H9 (cell line): ENCODE measurements at regions not wholly inside any gene's neighbourhood (a gene's known extent, or its start where the extent isn't known, plus 50 kb on each side); places are given as distances from the start of the nearest gene placed in this dataset.

Experiments used
- DNase-seq: peaks from one replicate; pipeline ENCODE4 v3.0.0-alpha.2; 2017
- H2AFZ ChIP-seq: one replicate; pipeline ENCODE4 v1.6.1; 2013; ENCODE audit warnings: mild to moderate bottlenecking, low read length, control low read depth, moderate library complexity
- H2AK5ac ChIP-seq: 2 replicates; pipeline ENCODE4 v1.6.1; 2013; ENCODE audit warnings: low read length, control low read depth, mixed read lengths; ENCODE audit not compliant: insufficient read length
- H2BK120ac ChIP-seq: one replicate; pipeline ENCODE4 v1.6.1; 2013; ENCODE audit warnings: low read depth, mild to moderate bottlenecking, low read length, control low read depth, inconsistent platforms; ENCODE audit not compliant: poor library complexity, severe bottlenecking
- H2BK12ac ChIP-seq: 2 replicates; pipeline ENCODE4 v1.6.1; 2013; ENCODE audit warnings: low read length, control low read depth, mixed read lengths, low read depth; ENCODE audit not compliant: insufficient read length
- H2BK15ac ChIP-seq: 2 replicates; pipeline ENCODE4 v1.6.1; 2013; ENCODE audit warnings: low read depth, low read length, control low read depth
- H2BK20ac ChIP-seq: one replicate; pipeline ENCODE4 v1.6.1; 2013; ENCODE audit warnings: low read depth, mild to moderate bottlenecking, low read length, control low read depth, inconsistent platforms; ENCODE audit not compliant: poor library complexity, severe bottlenecking
- H2BK5ac ChIP-seq: 2 replicates; pipeline ENCODE4 v1.6.1; 2013; ENCODE audit warnings: low read length, control low read depth, mixed read lengths; ENCODE audit not compliant: insufficient read length
- H3K14ac ChIP-seq: 2 replicates; pipeline ENCODE4 v1.6.1; 2013; ENCODE audit warnings: low read length, control low read depth; ENCODE audit not compliant: insufficient read depth
- H3K18ac ChIP-seq: 2 replicates; pipeline ENCODE4 v1.6.1; 2013; ENCODE audit warnings: low read depth, mild to moderate bottlenecking, mixed read lengths, low read length, control low read depth; ENCODE audit not compliant: insufficient read length
- H3K23ac ChIP-seq: 2 replicates; pipeline ENCODE4 v1.6.1; 2013; ENCODE audit warnings: low read length, control low read depth, mixed read lengths, low read depth; ENCODE audit not compliant: insufficient read length
- H3K23me2 ChIP-seq: 2 replicates; pipeline ENCODE4 v1.6.1; 2013; ENCODE audit warnings: low read depth, mild to moderate bottlenecking, mixed read lengths, low read length, control low read depth; ENCODE audit not compliant: insufficient read length, poor library complexity, severe bottlenecking
- H3K27ac ChIP-seq: 2 replicates; pipeline ENCODE4 v1.5.1; 2013; ENCODE audit warnings: low read length, control low read depth, mixed read lengths, low read depth; ENCODE audit not compliant: insufficient read length
- H3K27me3 ChIP-seq: 2 replicates; pipeline ENCODE4 v1.6.1; 2013; ENCODE audit warnings: low read length, control low read depth, inconsistent platforms; ENCODE audit not compliant: insufficient read depth
- H3K4ac ChIP-seq: 2 replicates; pipeline ENCODE4 v1.6.1; 2013; ENCODE audit warnings: low read depth, mild to moderate bottlenecking, control low read depth, inconsistent platforms, low read length, moderate library complexity
- H3K4me1 ChIP-seq: 2 replicates; pipeline ENCODE4 v1.6.1; 2013; ENCODE audit warnings: low read length, control low read depth, inconsistent platforms; ENCODE audit not compliant: insufficient read depth
- H3K4me2 ChIP-seq: 2 replicates; pipeline ENCODE4 v1.6.1; 2013; ENCODE audit warnings: low read length, control low read depth, mixed read lengths; ENCODE audit not compliant: insufficient read length, insufficient read depth
- H3K56ac ChIP-seq: 2 replicates; pipeline ENCODE4 v1.6.1; 2013; ENCODE audit warnings: low read depth, mild to moderate bottlenecking, mixed read lengths, low read length, control low read depth; ENCODE audit not compliant: insufficient read length
- H3K79me1 ChIP-seq: 2 replicates; pipeline ENCODE4 v1.6.1; 2013; ENCODE audit warnings: low read depth, mild to moderate bottlenecking, moderate library complexity, low read length, control low read depth, inconsistent platforms; ENCODE audit not compliant: insufficient read depth, poor library complexity, severe bottlenecking
- H3K79me2 ChIP-seq: 2 replicates; pipeline ENCODE4 v1.6.1; 2013; ENCODE audit warnings: low read length, control low read depth, inconsistent platforms; ENCODE audit not compliant: insufficient read depth
- H3K9ac ChIP-seq: 2 replicates; pipeline ENCODE4 v1.6.1; 2013; ENCODE audit warnings: low read length, control low read depth, mixed read lengths; ENCODE audit not compliant: insufficient read length; ENCODE audit errors: extremely low read depth
- H3K9me3 ChIP-seq: one replicate; pipeline ENCODE4 v1.6.1; 2013; ENCODE audit warnings: low read depth, low read length, inconsistent platforms; ENCODE audit not compliant: control insufficient read depth
- H3T11ph ChIP-seq: one replicate; pipeline ENCODE4 v1.6.1; 2013; ENCODE audit warnings: mild to moderate bottlenecking, low read length, control low read depth, inconsistent platforms
- H4K20me1 ChIP-seq: one replicate; pipeline ENCODE4 v1.6.1; 2013; ENCODE audit not compliant: control insufficient read depth, insufficient read length, insufficient read depth
- H4K5ac ChIP-seq: 2 replicates; pipeline ENCODE4 v1.6.1; 2013; ENCODE audit warnings: low read depth, mild to moderate bottlenecking, mixed read lengths, low read length, control low read depth; ENCODE audit not compliant: insufficient read length
- H4K8ac ChIP-seq: replicated peaks from 2 replicates; pipeline ENCODE4 v1.6.1; 2013; ENCODE audit warnings: low read length, control low read depth, mixed read lengths, low read depth; ENCODE audit not compliant: insufficient read length
- H4K91ac ChIP-seq: 2 replicates; pipeline ENCODE4 v1.6.1; 2013; ENCODE audit warnings: low read depth, mild to moderate bottlenecking, moderate library complexity, mixed read lengths, low read length, control low read depth; ENCODE audit not compliant: insufficient read length
- H3K27ac Mint-ChIP-seq, 3 experiments: 2 replicates in 2 of 3; 3 replicates in 1 of 3; pipeline ENCODE4 v1.8.0; 2020 to 2021; ENCODE audit warnings: mixed read lengths in 3 of 3, mild to moderate bottlenecking in 1 of 3, moderate library complexity in 1 of 3
- H3K27me3 Mint-ChIP-seq: 2 replicates; pipeline ENCODE4 v1.8.0; 2021; ENCODE audit warnings: low read depth, mild to moderate bottlenecking, moderate library complexity, mixed read lengths
- H3K36me3 Mint-ChIP-seq, 3 experiments: 2 replicates in 2 of 3; 3 replicates in 1 of 3; pipeline ENCODE4 v1.8.0; 2020 to 2021; ENCODE audit warnings: low read depth in 3 of 3, mixed read lengths in 3 of 3; ENCODE audit not compliant: insufficient read depth in 1 of 3
- H3K4me1 Mint-ChIP-seq, 2 experiments: 2 replicates each; pipeline ENCODE4 v1.8.0; 2020; ENCODE audit warnings: mixed read lengths in 2 of 2
- H3K4me3 Mint-ChIP-seq, 2 experiments: 2 replicates in 1 of 2; 3 replicates in 1 of 2; pipeline ENCODE4 v1.8.0; 2020 to 2021; ENCODE audit warnings: mild to moderate bottlenecking in 2 of 2, mixed read lengths in 2 of 2, moderate library complexity in 1 of 2
- H3K9me3 Mint-ChIP-seq, 2 experiments: 2 replicates in 1 of 2; 3 replicates in 1 of 2; pipeline ENCODE4 v1.8.0; 2020; ENCODE audit warnings: mild to moderate bottlenecking in 2 of 2, mixed read lengths in 2 of 2, moderate library complexity in 1 of 2
- WGBS: extraction: QIAGEN DNeasy Blood & Tissue Kit; methylation state at CpG from one replicate; pipeline ENCODE4 v1.1.7; 2013; ENCODE audit warnings: missing lambda C conversion rate, low lambda C conversion rate, mixed read lengths; ENCODE audit not compliant: insufficient read length; ENCODE audit errors: extremely low coverage; 5-methylcytosine and 5-hydroxymethylcytosine counted together
- TF ChIP-seq, protein P1 (sequence below): fragments of 200-600 bp; sonication (generic); conservative IDR thresholded peaks from 3 replicates; pipeline ENCODE4 v1.8.0; 2021; ENCODE audit warnings: antibody characterized with exemption, mild to moderate bottlenecking

DNA sequence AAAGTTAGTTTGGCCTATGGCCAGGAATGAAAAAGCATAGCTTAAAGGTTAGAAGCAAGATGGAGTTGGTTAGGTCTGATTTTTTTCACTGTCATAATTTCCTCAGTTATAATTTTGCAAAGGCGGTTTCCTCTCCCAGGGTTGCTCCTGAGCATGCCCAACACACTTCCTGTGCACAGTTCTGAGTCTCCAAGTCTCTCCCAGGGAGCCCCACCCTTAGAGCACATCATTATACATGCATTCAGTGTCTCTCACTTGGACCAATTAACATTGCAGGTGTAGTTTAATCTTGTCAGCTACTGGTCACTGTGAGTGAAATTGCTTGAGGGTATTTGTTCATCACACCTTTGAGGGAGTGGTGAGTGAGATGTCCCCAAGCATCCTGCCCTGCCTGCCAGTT, 96.0 kb upstream of the ATP10A start:
- Histone ChIP-seq H2AK5ac (no peak overlapping the region), H3K9ac (no peak overlapping the region), H3T11ph (no peak overlapping the region), H3K4me2 (no peak overlapping the region), H2BK120ac (no peak overlapping the region), H4K8ac (no peak overlapping the region), H3K9me3 (no peaks in the 10 kb centered on the region), H3K14ac (no peak overlapping the region), H4K91ac (no peak overlapping the region), H4K5ac (no peak overlapping the region), H3K4me1 (no peaks in the 10 kb centered on the region), H3K18ac (no peak overlapping the region), H3K79me2 (no peaks in the 10 kb centered on the region), H4K20me1 (no peaks in the 10 kb centered on the region), H3K56ac (no peak overlapping the region), H2BK20ac (no peak overlapping the region), H3K23ac (no peak overlapping the region), H3K79me1 (no peaks in the 10 kb centered on the region), H2BK5ac (no peak overlapping the region), H3K4ac (no peak overlapping the region), H3K23me2 (no peaks in the 10 kb centered on the region), H2BK15ac (no peak overlapping the region), H2BK12ac (no peak overlapping the region), H3K27ac (no peak overlapping the region), H2AFZ (no peak overlapping the region), H3K27me3 (no peaks in the 10 kb centered on the region)
- no peaks in the 10 kb centered on the region for H3K9me3 Mint-ChIP-seq
- DNase-seq = no peak
- TF ChIP-seq, protein P1, sequence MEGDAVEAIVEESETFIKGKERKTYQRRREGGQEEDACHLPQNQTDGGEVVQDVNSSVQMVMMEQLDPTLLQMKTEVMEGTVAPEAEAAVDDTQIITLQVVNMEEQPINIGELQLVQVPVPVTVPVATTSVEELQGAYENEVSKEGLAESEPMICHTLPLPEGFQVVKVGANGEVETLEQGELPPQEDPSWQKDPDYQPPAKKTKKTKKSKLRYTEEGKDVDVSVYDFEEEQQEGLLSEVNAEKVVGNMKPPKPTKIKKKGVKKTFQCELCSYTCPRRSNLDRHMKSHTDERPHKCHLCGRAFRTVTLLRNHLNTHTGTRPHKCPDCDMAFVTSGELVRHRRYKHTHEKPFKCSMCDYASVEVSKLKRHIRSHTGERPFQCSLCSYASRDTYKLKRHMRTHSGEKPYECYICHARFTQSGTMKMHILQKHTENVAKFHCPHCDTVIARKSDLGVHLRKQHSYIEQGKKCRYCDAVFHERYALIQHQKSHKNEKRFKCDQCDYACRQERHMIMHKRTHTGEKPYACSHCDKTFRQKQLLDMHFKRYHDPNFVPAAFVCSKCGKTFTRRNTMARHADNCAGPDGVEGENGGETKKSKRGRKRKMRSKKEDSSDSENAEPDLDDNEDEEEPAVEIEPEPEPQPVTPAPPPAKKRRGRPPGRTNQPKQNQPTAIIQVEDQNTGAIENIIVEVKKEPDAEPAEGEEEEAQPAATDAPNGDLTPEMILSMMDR = no peak
- no CpG with 5 or more reads among the region's 1 CpG for WGBS
- H3K36me3 Mint-ChIP-seq = peaks cover 0 to 1% (median 0%) of the 10 kb centered on the region in 3 experiments; a peak in 1 of 7 replicates
- H3K4me1 Mint-ChIP-seq = peaks cover 0 to 6% of the 10 kb centered on the region in 2 experiments; a peak in 2 of 4 replicates
- H3K27me3 Mint-ChIP-seq = no peaks in the 10 kb centered on the region; the same call in 1 of the 2 replicates
- H3K27ac Mint-ChIP-seq = no peak overlapping the region
- no peak overlapping the region for H3K4me3 Mint-ChIP-seq
